Erythroblast (primary cell): ENCODE measurements at regions not wholly inside any gene's neighbourhood (a gene's known extent, or its start where the extent isn't known, plus 50 kb on each side); places are given as distances from the start of the nearest gene placed in this dataset.

Experiments
- GATA1 ChIP-seq: IDR thresholded peaks from 2 replicates; pipeline ENCODE4 v1.6.1; 2011; ENCODE audit warnings: low read depth, mild to moderate bottlenecking, control low read depth, low read length, moderate library complexity
- POLR2A ChIP-seq: IDR thresholded peaks from 2 replicates; pipeline ENCODE4 v1.6.1; 2011; ENCODE audit warnings: mild to moderate bottlenecking, low read length

- TF ChIP-seq POLR2A (no peak), GATA1 (no peak)
Observed at GRCh38 chr1:199720496-199720895, 307.0 kb upstream of the NR5A2 start.
